Uterus (tissue), 3 donors: ENCODE measurements at regions not wholly inside any gene's neighbourhood (a gene's known extent, or its start where the extent isn't known, plus 50 kb on each side); places are given as distances from the start of the nearest gene placed in this dataset.

ENCODE experiments used
- DNase-seq, 2 donors: peaks; one replicate each; pipeline ENCODE4 v3.0.0-alpha.2; 2019 to 2020
- H3K27ac ChIP-seq, 2 donors: fragments of 200-600 bp; sonication (generic); 1 replicate in 1 of 2; 2 replicates in 1 of 2; pipeline ENCODE4 v1.5.1; 2016 to 2018
- H3K27me3 ChIP-seq, 2 donors: fragments of 200-600 bp; sonication (generic); one replicate each; pipeline ENCODE4 v1.5.1; 2018 to 2019; ENCODE audit warnings: control low read depth in 1 of 2
- H3K36me3 ChIP-seq, 2 donors: fragments of 200-600 bp; sonication (generic); one replicate each; pipeline ENCODE4 v1.5.1; 2019; ENCODE audit warnings: control low read depth in 1 of 2
- H3K4me1 ChIP-seq, 2 donors: fragments of 200-600 bp; sonication (generic); one replicate each; pipeline ENCODE4 v1.5.1; 2018 to 2019; ENCODE audit warnings: control low read depth in 1 of 2
- H3K4me3 ChIP-seq, 2 donors: fragments of 200-600 bp; sonication (generic); 1 replicate in 1 of 2; 2 replicates in 1 of 2; pipeline ENCODE4 v1.5.1; 2018 to 2019; ENCODE audit warnings: mild to moderate bottlenecking in 1 of 2
- H3K9me3 ChIP-seq, 2 donors: fragments of 200-600 bp; sonication (generic); one replicate each; pipeline ENCODE4 v1.5.1; 2019; ENCODE audit warnings: control low read depth in 1 of 2
- POLR2A ChIP-seq, 2 donors: fragments of 450-650 bp; IDR thresholded peaks; one replicate each; pipeline ENCODE4 v1.6.1; 2016; ENCODE audit warnings: antibody characterized with exemption in 2 of 2, mild to moderate bottlenecking in 1 of 2, moderate library complexity in 1 of 2
- intact Hi-C: fragments of 100-400 bp; cut with DNase I; formaldehyde crosslinking; loops from one replicate; pipeline ENCODE4 v1.15.1; 2023; ENCODE audit warnings: low total_unique reads
- TF ChIP-seq, protein P1 (sequence below), 4 experiments: fragments of 200-600 bp in 2 of 4; fragments of 450-650 bp in 2 of 4; sonication (generic) in 2 of 4; IDR thresholded peaks; one replicate each; pipeline ENCODE4 v1.5.1; 2016 to 2019; ENCODE audit warnings: antibody characterized with exemption in 4 of 4, mild to moderate bottlenecking in 2 of 4, moderate library complexity in 1 of 4
- donor health status: DM: yes; HTN: yes; CAD: no.

DNA sequence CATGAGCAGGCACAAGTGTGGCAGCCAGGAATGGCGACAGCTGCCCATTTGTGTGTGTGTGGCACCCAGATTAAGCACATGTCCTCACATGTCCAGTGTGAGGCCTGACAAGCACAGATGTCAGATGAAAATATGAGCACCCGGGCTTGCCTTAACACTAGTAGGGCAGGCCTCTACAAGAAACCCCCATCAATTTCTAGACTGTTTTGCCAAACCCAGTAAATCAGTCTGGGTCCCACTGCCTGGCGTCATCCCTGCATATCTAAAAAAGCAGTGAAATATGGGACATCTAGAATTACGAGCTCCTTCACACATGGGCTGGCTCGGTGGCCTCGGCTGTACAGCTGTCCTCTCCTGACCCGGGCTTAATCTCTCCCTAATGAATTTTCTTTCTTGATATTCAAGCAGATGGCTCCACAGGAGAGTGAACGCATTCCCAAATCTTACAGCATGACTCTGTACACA lies 432.7 kb downstream of the FOXO1 start:
- no peak for TF ChIP-seq POLR2A (IDR thresholded peaks at IDR 0.05)
- Histone ChIP-seq H3K36me3 (no peaks in the 10 kb centered on the region), H3K4me1 (peaks cover 4 to 14% of the 10 kb centered on the region in 2 donors), H3K27me3 (no peaks in the 10 kb centered on the region), H3K4me3 (no peak overlapping the region), H3K27ac (peak overlapping the region; percentile 94 to 96), H3K9me3 (no peaks in the 10 kb centered on the region)
- DNase-seq = peak; percentile 76 to 78
- intact Hi-C loops = loop anchor here (5.0 to 10.0 kb wide), 2 partner anchors 171 to 434 kb away; partner anchors contain the start of gene FOXO1

DNA sequence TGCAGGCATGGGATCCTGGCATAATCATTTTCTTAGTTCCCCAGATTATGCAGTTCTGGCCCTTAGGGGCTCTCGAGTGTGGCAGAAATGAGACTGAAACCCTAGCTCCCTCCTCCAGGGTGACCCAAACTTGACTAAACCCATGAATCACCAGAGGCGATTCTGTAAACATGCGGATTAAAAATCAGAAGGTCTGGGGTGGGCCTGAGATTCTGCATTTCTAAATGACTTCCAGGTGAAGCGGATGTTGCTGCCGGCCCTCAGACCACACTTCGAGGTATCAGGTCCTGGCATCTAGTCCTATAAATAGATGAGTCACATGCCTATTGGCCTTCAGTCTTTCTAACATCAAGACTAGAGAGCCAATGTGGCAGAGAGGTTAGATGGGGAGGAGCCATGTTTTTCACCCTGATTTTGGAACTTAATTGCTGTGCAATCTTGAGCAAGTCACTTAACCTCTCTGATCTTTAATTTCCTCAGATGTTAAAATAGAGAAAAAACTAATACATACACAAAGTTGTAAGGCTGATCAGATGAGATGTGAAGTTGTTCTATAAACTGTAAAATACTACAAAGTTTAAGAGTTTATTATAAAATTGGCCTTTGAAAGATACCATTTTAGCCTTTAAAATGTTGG lies 431.2 kb downstream of the FOXO1 start:
- no peak for TF ChIP-seq POLR2A (IDR thresholded peaks at IDR 0.05)
- TF ChIP-seq, protein P1, sequence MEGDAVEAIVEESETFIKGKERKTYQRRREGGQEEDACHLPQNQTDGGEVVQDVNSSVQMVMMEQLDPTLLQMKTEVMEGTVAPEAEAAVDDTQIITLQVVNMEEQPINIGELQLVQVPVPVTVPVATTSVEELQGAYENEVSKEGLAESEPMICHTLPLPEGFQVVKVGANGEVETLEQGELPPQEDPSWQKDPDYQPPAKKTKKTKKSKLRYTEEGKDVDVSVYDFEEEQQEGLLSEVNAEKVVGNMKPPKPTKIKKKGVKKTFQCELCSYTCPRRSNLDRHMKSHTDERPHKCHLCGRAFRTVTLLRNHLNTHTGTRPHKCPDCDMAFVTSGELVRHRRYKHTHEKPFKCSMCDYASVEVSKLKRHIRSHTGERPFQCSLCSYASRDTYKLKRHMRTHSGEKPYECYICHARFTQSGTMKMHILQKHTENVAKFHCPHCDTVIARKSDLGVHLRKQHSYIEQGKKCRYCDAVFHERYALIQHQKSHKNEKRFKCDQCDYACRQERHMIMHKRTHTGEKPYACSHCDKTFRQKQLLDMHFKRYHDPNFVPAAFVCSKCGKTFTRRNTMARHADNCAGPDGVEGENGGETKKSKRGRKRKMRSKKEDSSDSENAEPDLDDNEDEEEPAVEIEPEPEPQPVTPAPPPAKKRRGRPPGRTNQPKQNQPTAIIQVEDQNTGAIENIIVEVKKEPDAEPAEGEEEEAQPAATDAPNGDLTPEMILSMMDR (IDR thresholded peaks at IDR 0.05) = no peak
- intact Hi-C loops = loop anchor here (10.0 kb wide), 1 partner anchor 170 kb away; no protein-coding TSS in a partner anchor
- Histone ChIP-seq H3K4me1 (peaks cover 4 to 14% of the 10 kb centered on the region in 2 donors), H3K36me3 (no peaks in the 10 kb centered on the region), H3K27ac (peak overlapping the region; percentile 94 to 96), H3K4me3 (no peak overlapping the region), H3K27me3 (no peaks in the 10 kb centered on the region), H3K9me3 (no peaks in the 10 kb centered on the region)
- DNase-seq = no peak

DNA sequence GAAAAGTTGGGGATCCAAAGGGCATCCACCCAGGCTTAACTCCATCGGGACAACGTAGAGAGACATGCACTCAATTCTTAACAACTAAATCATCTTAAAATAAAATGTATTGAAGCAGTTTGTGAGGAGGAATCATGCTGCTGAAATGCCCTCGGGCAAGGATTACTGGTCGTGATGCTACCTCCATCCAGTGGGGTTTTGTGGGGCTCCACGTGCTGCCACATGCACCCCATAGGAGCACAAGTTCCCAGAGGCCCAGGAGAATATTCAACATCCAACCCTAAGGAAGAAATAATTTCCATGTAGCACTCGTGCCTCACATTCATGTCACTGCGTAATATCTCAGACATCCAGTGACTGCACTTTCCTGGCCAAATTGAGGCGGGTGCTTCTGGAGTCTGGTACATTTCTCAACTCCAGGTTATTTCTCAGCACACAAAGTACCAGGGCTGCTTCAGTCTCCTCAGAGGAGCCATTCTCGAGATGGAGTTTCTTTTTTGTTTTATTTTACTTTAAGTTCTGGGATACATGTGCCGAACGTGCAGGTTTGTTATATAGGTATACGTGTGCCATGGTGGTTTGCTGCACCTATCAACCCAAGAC lies 429.8 kb downstream of the FOXO1 start:
- H3K36me3 ChIP-seq = no peaks in the 10 kb centered on the region
- intact Hi-C loops = loop anchor here (10.0 kb wide), 1 partner anchor 168 kb away; no protein-coding TSS in a partner anchor
- H3K9me3 ChIP-seq = no peaks in the 10 kb centered on the region
- peak in 1 of 2 donors; percentile 39 for TF ChIP-seq POLR2A (IDR thresholded peaks at IDR 0.05)
- TF ChIP-seq, protein P1 (IDR thresholded peaks at IDR 0.05) = no peak
- H3K27ac ChIP-seq = peak overlapping the region; percentile 94 to 96
- peak; percentile 76 to 92 for DNase-seq
- no peaks in the 10 kb centered on the region for H3K27me3 ChIP-seq
- no peak overlapping the region for H3K4me3 ChIP-seq
- H3K4me1 ChIP-seq = peaks cover 4 to 14% of the 10 kb centered on the region in 2 donors

DNA sequence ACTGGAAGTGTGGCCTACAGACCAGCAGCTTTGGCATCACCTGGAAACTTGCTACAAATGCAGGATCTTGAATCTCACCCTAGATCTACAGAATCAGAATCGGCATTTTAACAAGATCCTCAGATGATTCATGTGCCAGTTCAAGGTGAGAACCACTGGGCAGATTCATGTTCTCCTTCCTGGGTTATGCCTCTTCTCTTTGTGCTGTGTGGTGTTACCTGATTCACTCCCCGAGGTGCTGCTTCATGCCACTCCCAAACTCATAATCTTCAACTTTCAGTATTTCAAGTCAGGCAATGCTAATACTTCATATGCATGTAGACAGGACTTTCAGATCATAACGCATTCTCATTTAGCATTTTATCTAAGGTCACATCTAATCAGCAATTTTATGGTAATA lies 427.7 kb downstream of the FOXO1 start:
- DNase-seq = no peak
- peaks cover 4 to 6% of the 10 kb centered on the region in 2 donors for H3K4me1 ChIP-seq
- no peak for TF ChIP-seq POLR2A (IDR thresholded peaks at IDR 0.05)
- TF ChIP-seq, protein P1 (IDR thresholded peaks at IDR 0.05) = no peak
- intact Hi-C loops = loop anchor here (10.0 kb wide), 1 partner anchor 166 kb away; no protein-coding TSS in a partner anchor
- no peaks in the 10 kb centered on the region for H3K27me3 ChIP-seq
- H3K4me3 ChIP-seq = no peak overlapping the region
- H3K27ac ChIP-seq = peak overlapping the region; percentile 94 to 96
- no peaks in the 10 kb centered on the region for H3K9me3 ChIP-seq
- H3K36me3 ChIP-seq = no peaks in the 10 kb centered on the region

DNA sequence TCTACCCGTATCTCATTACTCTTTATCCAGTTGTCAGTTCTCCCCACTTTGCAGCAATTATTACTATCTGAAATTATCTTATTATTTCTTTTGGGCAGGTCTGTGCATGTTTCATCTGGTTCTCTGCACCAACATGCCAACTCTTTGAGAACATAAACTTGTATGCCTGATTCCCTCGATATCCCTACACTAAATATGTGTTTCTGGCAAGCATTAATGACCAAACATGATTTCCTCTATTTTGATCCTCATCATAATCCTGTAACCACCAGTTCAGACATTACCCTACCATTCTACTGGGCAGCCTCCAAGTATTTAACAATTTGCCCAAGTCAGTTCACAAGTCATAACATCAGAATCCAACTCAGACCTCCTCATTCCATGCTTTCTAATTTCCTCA lies 426.1 kb downstream of the FOXO1 start:
- H3K36me3 ChIP-seq = no peaks in the 10 kb centered on the region
- DNase-seq = no peak
- no peak overlapping the region for H3K27ac ChIP-seq
- intact Hi-C loops = no loop called here
- no peak overlapping the region for H3K4me3 ChIP-seq
- no peaks in the 10 kb centered on the region for H3K27me3 ChIP-seq
- H3K9me3 ChIP-seq = no peaks in the 10 kb centered on the region
- peaks cover under 1 to 4% of the 10 kb centered on the region in 2 donors for H3K4me1 ChIP-seq
- no peak for TF ChIP-seq POLR2A (IDR thresholded peaks at IDR 0.05)
- TF ChIP-seq, protein P1 (IDR thresholded peaks at IDR 0.05) = no peak
